ENCODE measurements at regions not wholly inside any gene's neighbourhood (a gene's known extent, or its start where the extent isn't known, plus 50 kb on each side); places are given as distances from the start of the nearest gene placed in this dataset.

DNA sequence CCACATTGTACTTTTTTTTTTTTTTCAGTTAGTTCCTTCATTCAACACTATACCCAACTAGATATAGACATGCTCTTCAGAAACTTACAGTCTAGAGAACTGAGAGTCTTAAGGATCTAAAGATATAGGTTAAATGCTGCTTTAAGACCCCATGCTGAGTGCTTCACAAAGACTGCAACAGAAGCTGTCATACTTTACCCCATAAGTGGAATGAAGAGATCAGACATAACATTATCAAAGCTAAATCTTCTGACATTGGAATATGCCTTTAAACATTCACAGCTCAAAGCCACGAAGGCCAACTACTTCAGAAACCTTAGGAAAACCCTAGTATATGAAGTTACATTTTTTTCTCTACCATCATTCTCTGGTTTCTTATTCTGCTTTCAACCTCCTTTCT is 666.4 kb downstream of the KCNT2 start:
- TF ChIP-seq TAF1 (IDR thresholded peaks at IDR 0.05; ENCODE audit: borderline replicate concordance, insufficient read depth, low read length) (no peak), POLR2AphosphoS5 (IDR thresholded peaks at IDR 0.05; ENCODE audit: low read depth, low read length) (no peak), SIN3A (IDR thresholded peaks at IDR 0.05; ENCODE audit: borderline replicate concordance, insufficient read depth, low read length) (no peak), FOXP2 (optimal IDR thresholded peaks at IDR 0.05; ENCODE audit: borderline replicate concordance, extremely low read depth, extremely low read length, insufficient read depth) (no peak), REST (IDR thresholded peaks at IDR 0.05; ENCODE audit: insufficient read depth in 1 of 2, low read depth in 2 of 2, low read length in 2 of 2) (no peak)

- no peak for TF ChIP-seq REST (IDR thresholded peaks at IDR 0.05; ENCODE audit: insufficient read depth in 1 of 2, low read depth in 2 of 2, low read length in 2 of 2)
- TF ChIP-seq FOXP2 (optimal IDR thresholded peaks at IDR 0.05; ENCODE audit: borderline replicate concordance, extremely low read depth, extremely low read length, insufficient read depth) = no peak
- no peak for TF ChIP-seq POLR2AphosphoS5 (IDR thresholded peaks at IDR 0.05; ENCODE audit: low read depth, low read length)
- no peak for TF ChIP-seq TAF1 (IDR thresholded peaks at IDR 0.05; ENCODE audit: borderline replicate concordance, insufficient read depth, low read length)
- TF ChIP-seq SIN3A (IDR thresholded peaks at IDR 0.05; ENCODE audit: borderline replicate concordance, insufficient read depth, low read length) = no peak
Observed at GRCh38 chr1:195941314-195941713, 666.9 kb downstream of the KCNT2 start.

DNA sequence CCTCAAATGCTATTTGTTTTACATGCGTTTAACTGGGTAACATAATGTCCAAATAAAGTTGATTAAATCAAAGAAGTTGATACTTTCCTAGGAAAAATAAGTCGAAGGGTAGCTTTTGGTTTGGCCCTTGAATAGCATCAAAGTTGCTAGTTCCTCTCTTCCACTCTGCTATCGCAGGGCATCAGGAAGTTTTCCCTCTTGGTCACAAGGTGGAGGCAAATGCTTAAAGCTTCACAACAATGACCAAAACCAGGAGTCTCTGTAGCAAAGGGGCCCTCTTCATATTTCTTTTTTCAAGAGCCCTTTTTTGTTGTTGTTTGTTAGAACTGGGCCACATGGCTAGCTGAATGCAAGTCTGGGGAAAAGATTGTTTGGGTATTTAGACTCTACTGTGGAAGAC is 668.4 kb downstream of the KCNT2 start:
- no peak for TF ChIP-seq TAF1 (IDR thresholded peaks at IDR 0.05; ENCODE audit: borderline replicate concordance, insufficient read depth, low read length)
- TF ChIP-seq SIN3A (IDR thresholded peaks at IDR 0.05; ENCODE audit: borderline replicate concordance, insufficient read depth, low read length) = no peak
- no peak for TF ChIP-seq FOXP2 (optimal IDR thresholded peaks at IDR 0.05; ENCODE audit: borderline replicate concordance, extremely low read depth, extremely low read length, insufficient read depth)
- TF ChIP-seq REST (IDR thresholded peaks at IDR 0.05; ENCODE audit: insufficient read depth in 1 of 2, low read depth in 2 of 2, low read length in 2 of 2) = no peak
- TF ChIP-seq POLR2AphosphoS5 (IDR thresholded peaks at IDR 0.05; ENCODE audit: low read depth, low read length) = no peak

GRCh38 chr1:195934817-195935553 is 673.3 kb downstream of the KCNT2 start:
- TF ChIP-seq REST (IDR thresholded peaks at IDR 0.05; ENCODE audit: insufficient read depth in 1 of 2, low read depth in 2 of 2, low read length in 2 of 2) (no peak), FOXP2 (optimal IDR thresholded peaks at IDR 0.05; ENCODE audit: borderline replicate concordance, extremely low read depth, extremely low read length, insufficient read depth) (no peak), SIN3A (IDR thresholded peaks at IDR 0.05; ENCODE audit: borderline replicate concordance, insufficient read depth, low read length) (no peak), TAF1 (IDR thresholded peaks at IDR 0.05; ENCODE audit: borderline replicate concordance, insufficient read depth, low read length) (no peak), POLR2AphosphoS5 (IDR thresholded peaks at IDR 0.05; ENCODE audit: low read depth, low read length) (no peak)
